GM12878 (cell line): ENCODE measurements at regions not wholly inside any gene's neighbourhood (a gene's known extent, or its start where the extent isn't known, plus 50 kb on each side); places are given as distances from the start of the nearest gene placed in this dataset.

ENCODE experiments used
- ATAC-seq: fragments of 200-7000 bp; cut with Tn5 transposase; 3 replicates; pipeline ENCODE4 v1.9.1; 2020; ENCODE audit warnings: mild to moderate bottlenecking, moderate library complexity
- BruUV-seq: library from RNA; stranded (reverse); fragments of 400-500 nt; replicated peaks from 2 replicates; lab custom pipeline; 2021; lab: Mats Ljungman, UMichigan
- CTCF ChIA-PET: fragments of 300-600 bp; sonication (Branson Sonifier 250); formaldehyde crosslinking; extraction: SDS; loops from one replicate; lab custom pipeline; 2021; ENCODE audit warnings: inconsistent platforms; lab: Yijun Ruan, JAX
- POLR2A ChIA-PET: fragments of 350-600 bp; formaldehyde crosslinking; extraction: SDS; loops from one replicate; lab custom pipeline; 2021; ENCODE audit warnings: inconsistent platforms; lab: Charles Lee
- RAD21 ChIA-PET: fragments of 300-600 bp; sonication (Branson Sonifier 250); formaldehyde crosslinking; loops from one replicate; lab custom pipeline; 2023; ENCODE audit warnings: antibody characterized with exemption; ENCODE audit not compliant: unreplicated experiment; lab: Charles Lee
- SMC1A ChIA-PET: fragments of 300-600 bp; sonication (Branson Sonifier 250); formaldehyde crosslinking; loops from one replicate; lab custom pipeline; 2023; ENCODE audit not compliant: unreplicated experiment, uncharacterized antibody; lab: Charles Lee
- DNase-seq: peaks from one replicate; pipeline ENCODE4 v3.0.0-alpha.2; 2011; ENCODE audit warnings: low read depth, low spot score
- FAIRE-seq: peaks from 3 replicates; lab custom pipeline; 2011; peaks lifted over from hg19 to GRCh38; lab: Jason Lieb, UNC
- H2AFZ ChIP-seq: 2 replicates; pipeline ENCODE4 v1.6.0; 2011; ENCODE audit warnings: low read depth, low read length, control low read depth; ENCODE audit not compliant: control insufficient read depth
- H3K27ac ChIP-seq: 2 replicates; pipeline ENCODE4 v1.5.1; 2011; ENCODE audit warnings: control low read depth; ENCODE audit not compliant: control insufficient read depth, insufficient read depth
- H3K27me3 ChIP-seq, 2 experiments: replicated peaks in 1 of 2; 2 replicates each; pipeline versions ENCODE4 v1.6.0 to v1.6.1; 2011; ENCODE audit warnings: low read length in 1 of 2; ENCODE audit not compliant: control insufficient read depth in 2 of 2, insufficient read depth in 2 of 2
- H3K36me3 ChIP-seq, 2 experiments: 2 replicates each; pipeline ENCODE4 v1.5.1; 2011; ENCODE audit warnings: low read length in 1 of 2; ENCODE audit not compliant: control insufficient read depth in 2 of 2, insufficient read depth in 2 of 2
- H3K4me1 ChIP-seq: 2 replicates; pipeline ENCODE4 v1.6.1; 2011; ENCODE audit warnings: mild to moderate bottlenecking, low read length, moderate library complexity, mixed read lengths; ENCODE audit not compliant: control insufficient read depth, insufficient read depth
- H3K4me2 ChIP-seq: 2 replicates; pipeline ENCODE4 v1.6.0; 2011; ENCODE audit warnings: control low read depth; ENCODE audit not compliant: control insufficient read depth, insufficient read depth
- H3K4me3 ChIP-seq: fragments of 200-600 bp; sonication (generic); 2 replicates; pipeline ENCODE4 v1.5.1; 2016
- H3K79me2 ChIP-seq: 2 replicates; pipeline ENCODE4 v1.6.0; 2011; ENCODE audit warnings: low read length; ENCODE audit not compliant: control insufficient read depth, insufficient read depth
- H3K9ac ChIP-seq: 2 replicates; pipeline ENCODE4 v1.8.0; 2011; ENCODE audit warnings: low read length, control low read depth, mixed read lengths; ENCODE audit not compliant: control insufficient read depth, insufficient read depth
- H3K9me3 ChIP-seq: replicated peaks from 3 replicates; pipeline ENCODE4 v1.5.1; 2011; ENCODE audit warnings: mild to moderate bottlenecking, low read length; ENCODE audit not compliant: control insufficient read depth, insufficient read depth
- H4K20me1 ChIP-seq: 2 replicates; pipeline ENCODE4 v1.6.0; 2011; ENCODE audit not compliant: control insufficient read depth, insufficient read depth
- CHD4 ChIP-seq: fragments of 200-600 bp; sonication (generic); IDR thresholded peaks from 2 replicates; pipeline ENCODE4 v1.6.1; 2016; ENCODE audit warnings: mild to moderate bottlenecking
- CREB1 ChIP-seq: IDR thresholded peaks from 2 replicates; pipeline ENCODE4 v1.6.1; 2012; ENCODE audit warnings: low read depth, mild to moderate bottlenecking, inconsistent platforms
- MEF2B ChIP-seq: fragments of 450-650 bp; IDR thresholded peaks from 2 replicates; pipeline ENCODE4 v1.6.1; 2018; ENCODE audit warnings: mild to moderate bottlenecking, moderate library complexity; ENCODE audit not compliant: partially characterized antibody, poor library complexity, severe bottlenecking
- MTA3 ChIP-seq: IDR thresholded peaks from 2 replicates; pipeline ENCODE4 v1.6.1; 2012; ENCODE audit warnings: low read length, inconsistent platforms, borderline replicate concordance
- NR2C1 ChIP-seq: fragments of 450-650 bp; IDR thresholded peaks from 2 replicates; pipeline ENCODE4 v1.6.1; 2017; ENCODE audit warnings: antibody characterized with exemption, mild to moderate bottlenecking, moderate library complexity
- PML ChIP-seq: IDR thresholded peaks from 2 replicates; pipeline ENCODE4 v1.6.1; 2012; ENCODE audit warnings: low read length, inconsistent platforms
- POU2F2 ChIP-seq: IDR thresholded peaks from 3 replicates; pipeline ENCODE4 v1.6.1; 2011; ENCODE audit warnings: low read depth, mild to moderate bottlenecking, low read length, borderline replicate concordance
- SIN3A ChIP-seq: IDR thresholded peaks from 2 replicates; pipeline ENCODE4 v1.6.1; 2012; ENCODE audit warnings: low read depth, low read length, improper control_type of control experiment
- SUZ12 ChIP-seq: fragments of 200-600 bp; sonication (generic); IDR thresholded peaks from one replicate; pipeline ENCODE4 v1.6.1; 2018; ENCODE audit warnings: antibody characterized with exemption, mild to moderate bottlenecking; ENCODE audit not compliant: unreplicated experiment
- TAF1 ChIP-seq: IDR thresholded peaks from 2 replicates; pipeline ENCODE4 v1.6.1; 2011; ENCODE audit warnings: mild to moderate bottlenecking, low read depth, low read length, borderline replicate concordance
- TARDBP ChIP-seq: IDR thresholded peaks from 2 replicates; pipeline ENCODE4 v1.6.1; 2016; ENCODE audit warnings: borderline replicate concordance
- ZNF217 ChIP-seq: fragments of 450-650 bp; IDR thresholded peaks from 2 replicates; pipeline ENCODE4 v1.6.1; 2017; ENCODE audit warnings: antibody characterized with exemption, mild to moderate bottlenecking
- ZNF687 ChIP-seq: fragments of 450-650 bp; IDR thresholded peaks from 2 replicates; pipeline ENCODE4 v1.6.1; 2017; ENCODE audit warnings: mild to moderate bottlenecking, moderate library complexity
- WGBS: methylation state at CpG from one replicate; pipeline ENCODE4 v1.1.6; 2016; ENCODE audit warnings: low lambda C conversion rate; ENCODE audit not compliant: insufficient replicate concordance, insufficient coverage; ENCODE audit errors: missing lambda C conversion rate; 5-methylcytosine and 5-hydroxymethylcytosine counted together
- in situ Hi-C: fragments of 300-500 bp; cut with MboI; formaldehyde crosslinking; loops from 9 replicates; pipeline ENCODE4 v1.14.3; 2018; ENCODE audit warnings: mixed read lengths
- intact Hi-C: fragments of 100-400 bp; cut with micrococcal nuclease; formaldehyde crosslinking; loops from one replicate; pipeline ENCODE4 v1.14.2; 2022; ENCODE audit not compliant: unreplicated experiment

- RAD21 ChIA-PET = no interaction called here
- SMC1A ChIA-PET = no interaction called here
- no peaks in the 10 kb centered on the region for H4K20me1 ChIP-seq
- no TSS peak for BruUV-seq
- H3K36me3 ChIP-seq = no peaks in the 10 kb centered on the region
- no peak overlapping the region for H2AFZ ChIP-seq
- H3K79me2 ChIP-seq = no peaks in the 10 kb centered on the region
- ATAC-seq (peak; percentile 27; the same call in 1 of the 3 replicates), FAIRE-seq (no peak), DNase-seq (no peak)
- no peaks in the 10 kb centered on the region; a peak in 1 of 4 replicates for H3K27me3 ChIP-seq
- CTCF ChIA-PET = no interaction called here
- no peak overlapping the region for H3K27ac ChIP-seq
- in situ Hi-C loops = no loop called here
- TF ChIP-seq CREB1 (no peak), NR2C1 (no peak), SUZ12 (no peak), SIN3A (no peak), PML (no peak), CHD4 (no peak), MTA3 (no peak), ZNF217 (no peak), TAF1 (no peak), ZNF687 (no peak), MEF2B (no peak), TARDBP (no peak), POU2F2 (no peak)
- no peak overlapping the region for H3K9ac ChIP-seq
- no peak overlapping the region for H3K4me3 ChIP-seq
- no peaks in the 10 kb centered on the region for H3K4me1 ChIP-seq
- POLR2A ChIA-PET = no interaction called here
- H3K4me2 ChIP-seq = no peak overlapping the region
- 4% methylated on average over 2 of the region's 2 CpGs for WGBS
- no peaks in the 10 kb centered on the region for H3K9me3 ChIP-seq
- intact Hi-C loops = no loop called here
These were observed 241.8 kb upstream of the SMIM31 start for GRCh38 chr4:164512124-164512523.
